22Rv1 (cell line): ENCODE measurements at regions not wholly inside any gene's neighbourhood (a gene's known extent, or its start where the extent isn't known, plus 50 kb on each side); places are given as distances from the start of the nearest gene placed in this dataset.

ENCODE experiments used
- H3K27ac ChIP-seq: fragments of 450-650 bp; 2 replicates; pipeline ENCODE4 v1.5.1; 2017
- ZFX ChIP-seq: fragments of 450-650 bp; IDR thresholded peaks from 2 replicates; pipeline ENCODE4 v1.6.1; 2017; ENCODE audit warnings: antibody characterized with exemption, borderline replicate concordance
- TF ChIP-seq, protein P1 (sequence below): fragments of 450-650 bp; IDR thresholded peaks from 2 replicates; pipeline ENCODE4 v1.5.1; 2017; ENCODE audit warnings: mild to moderate bottlenecking

DNA sequence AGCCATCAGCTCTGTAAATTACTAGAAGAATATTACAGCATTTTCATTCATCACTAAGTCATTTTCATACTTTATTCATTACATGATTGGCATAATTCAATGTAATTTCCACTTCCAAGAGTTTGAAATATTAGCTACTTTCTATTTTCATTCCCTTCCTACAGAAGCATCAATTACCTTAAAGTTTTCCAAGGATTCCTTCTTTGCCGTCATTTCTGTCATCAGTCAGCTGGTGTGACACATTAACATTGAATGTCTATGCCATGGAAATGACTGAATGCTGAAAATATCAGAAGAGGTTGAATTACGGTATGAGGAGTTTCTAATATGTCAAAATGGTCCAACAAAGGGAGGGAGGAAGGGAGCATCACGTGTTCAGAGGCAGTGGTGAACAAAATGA is 718.2 kb upstream of the GRM7 start:
- TF ChIP-seq ZFX, result no peak
- TF ChIP-seq, protein P1, sequence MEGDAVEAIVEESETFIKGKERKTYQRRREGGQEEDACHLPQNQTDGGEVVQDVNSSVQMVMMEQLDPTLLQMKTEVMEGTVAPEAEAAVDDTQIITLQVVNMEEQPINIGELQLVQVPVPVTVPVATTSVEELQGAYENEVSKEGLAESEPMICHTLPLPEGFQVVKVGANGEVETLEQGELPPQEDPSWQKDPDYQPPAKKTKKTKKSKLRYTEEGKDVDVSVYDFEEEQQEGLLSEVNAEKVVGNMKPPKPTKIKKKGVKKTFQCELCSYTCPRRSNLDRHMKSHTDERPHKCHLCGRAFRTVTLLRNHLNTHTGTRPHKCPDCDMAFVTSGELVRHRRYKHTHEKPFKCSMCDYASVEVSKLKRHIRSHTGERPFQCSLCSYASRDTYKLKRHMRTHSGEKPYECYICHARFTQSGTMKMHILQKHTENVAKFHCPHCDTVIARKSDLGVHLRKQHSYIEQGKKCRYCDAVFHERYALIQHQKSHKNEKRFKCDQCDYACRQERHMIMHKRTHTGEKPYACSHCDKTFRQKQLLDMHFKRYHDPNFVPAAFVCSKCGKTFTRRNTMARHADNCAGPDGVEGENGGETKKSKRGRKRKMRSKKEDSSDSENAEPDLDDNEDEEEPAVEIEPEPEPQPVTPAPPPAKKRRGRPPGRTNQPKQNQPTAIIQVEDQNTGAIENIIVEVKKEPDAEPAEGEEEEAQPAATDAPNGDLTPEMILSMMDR, result no peak
- no peak overlapping the region for H3K27ac ChIP-seq

DNA sequence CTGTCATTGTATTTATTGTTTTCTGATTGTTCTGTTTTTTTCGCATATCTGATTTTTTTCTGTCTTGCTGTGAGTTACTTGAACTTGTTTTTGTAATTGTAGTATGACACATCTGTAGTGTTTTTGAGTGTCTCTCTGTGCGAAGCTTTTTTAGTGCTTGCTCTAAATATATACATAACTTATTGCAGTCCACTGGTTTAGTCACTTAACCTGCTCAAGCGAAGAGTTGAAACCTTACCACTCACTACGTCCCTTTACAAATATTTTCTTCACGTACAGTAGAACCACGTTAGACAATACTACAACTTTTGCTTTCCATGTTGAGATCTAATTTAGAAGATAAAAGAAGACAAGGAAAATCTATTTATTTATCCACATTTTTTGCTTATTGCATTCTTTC is 713.0 kb upstream of the GRM7 start:
- TF ChIP-seq, protein P1, result no peak
- TF ChIP-seq ZFX, result no peak
- no peak overlapping the region for H3K27ac ChIP-seq

DNA sequence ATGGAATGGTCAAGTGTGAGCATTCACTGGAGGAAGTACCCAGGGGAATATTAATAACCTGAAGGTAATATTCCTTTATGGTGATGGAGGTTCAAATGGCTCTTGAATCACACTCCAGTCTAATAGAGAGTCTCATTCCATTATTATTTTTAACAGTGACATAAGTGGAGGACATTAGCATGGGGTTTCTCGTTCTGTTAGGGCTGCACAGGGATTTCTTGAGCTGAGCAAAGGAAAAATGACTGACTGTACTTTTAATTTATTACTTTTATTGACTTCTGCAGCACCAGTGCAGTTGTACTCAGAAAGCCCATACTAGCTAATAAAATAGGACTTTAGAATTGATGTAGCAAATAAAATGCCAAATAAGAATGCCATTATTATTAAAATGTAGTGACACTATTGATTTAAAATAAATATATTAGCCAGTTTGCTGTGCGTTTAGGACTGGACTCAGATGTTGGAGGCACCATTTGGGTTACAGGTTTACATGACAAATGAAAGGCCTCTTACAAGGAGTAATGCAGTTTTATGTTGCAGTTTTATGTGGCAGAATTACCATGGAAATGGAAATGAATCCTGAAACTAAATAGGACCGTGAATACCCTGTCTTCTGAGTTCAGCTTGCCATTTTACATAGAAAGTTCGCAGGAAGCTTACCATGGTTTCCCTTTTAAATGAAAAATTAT is 705.1 kb upstream of the GRM7 start:
- no peak for TF ChIP-seq ZFX
- TF ChIP-seq, protein P1, result no peak

DNA sequence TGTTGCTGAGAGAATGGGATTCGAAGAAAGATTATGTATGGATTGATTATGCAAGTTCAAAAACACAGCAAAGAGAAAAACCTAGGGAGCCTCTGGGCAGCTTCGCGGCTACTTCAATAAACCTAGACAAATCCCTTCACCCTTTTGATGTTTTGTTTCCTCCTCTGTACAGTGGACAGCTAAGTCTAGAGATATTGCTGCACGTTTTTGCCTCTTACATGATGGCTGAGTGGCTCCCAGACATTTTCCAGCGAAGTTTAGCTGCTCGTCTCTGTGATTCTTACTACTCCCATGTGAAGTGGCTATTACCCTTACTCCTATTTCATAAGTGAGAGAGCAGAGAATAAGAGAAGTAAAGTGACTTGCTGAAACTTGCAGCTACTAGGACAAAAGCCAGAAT is 695.0 kb upstream of the GRM7 start:
- no peak overlapping the region for H3K27ac ChIP-seq
- TF ChIP-seq ZFX, result no peak
- TF ChIP-seq, protein P1, result no peak

More for the DNA sequence above, 705.1 kb upstream of the GRM7 start:
- no peak overlapping the region for H3K27ac ChIP-seq

DNA sequence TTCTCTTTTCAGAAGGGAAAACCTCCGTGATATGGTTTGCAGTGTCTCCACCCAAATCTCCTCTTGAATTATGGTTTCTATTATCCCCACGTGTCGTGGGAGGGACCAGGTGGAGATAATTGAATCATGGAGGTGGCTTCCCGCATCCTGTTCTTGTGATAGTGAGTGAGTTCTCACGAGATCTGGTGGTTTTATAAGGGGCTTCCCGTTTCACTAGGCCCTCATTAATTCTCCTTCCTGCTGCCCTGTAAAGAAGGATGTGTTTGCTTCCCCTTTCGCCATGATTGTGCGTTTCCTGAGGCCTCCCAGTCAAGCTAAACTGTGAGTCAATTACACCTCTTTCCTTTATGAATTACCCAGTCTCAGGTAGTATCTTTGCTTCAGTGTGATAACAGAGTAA is 692.7 kb upstream of the GRM7 start:
- no peak overlapping the region for H3K27ac ChIP-seq
- no peak for TF ChIP-seq ZFX

DNA sequence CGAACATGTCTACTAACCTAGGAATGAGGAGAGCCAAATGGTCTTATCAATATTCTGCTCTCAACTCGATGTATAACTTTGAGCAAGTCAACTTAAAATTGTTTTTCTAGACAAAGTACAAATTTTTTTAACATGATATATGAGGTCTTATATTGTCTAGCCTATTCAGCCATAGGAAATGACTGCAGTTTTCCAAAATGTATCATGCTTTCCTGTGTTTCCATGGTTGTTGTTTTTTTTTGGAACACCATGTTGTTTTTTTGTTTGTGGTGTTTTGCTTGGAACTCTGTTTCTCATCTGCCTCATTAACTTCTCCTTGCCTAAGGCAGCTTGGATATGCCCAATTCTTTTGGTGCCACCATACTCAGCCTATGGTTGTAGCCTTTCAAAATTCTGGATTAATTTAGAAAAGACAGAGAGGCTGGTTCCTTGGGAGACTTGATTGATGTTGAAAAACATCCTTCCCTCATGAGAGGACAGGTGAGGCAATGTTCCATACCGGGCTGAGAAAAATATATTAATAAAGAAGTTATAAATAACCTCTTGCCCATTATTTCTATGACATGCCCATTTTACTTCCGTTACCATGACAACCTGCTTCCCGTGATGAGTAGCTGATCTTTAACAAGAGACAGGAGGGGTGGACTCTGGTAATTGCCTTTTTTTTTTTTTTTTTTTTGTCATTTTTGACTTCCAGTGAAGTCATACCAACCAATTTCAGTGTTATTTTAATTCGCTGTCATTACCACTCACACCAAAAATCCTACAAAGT is 687.9 kb upstream of the GRM7 start:
- no peak for TF ChIP-seq ZFX
- TF ChIP-seq, protein P1, result no peak
- H3K27ac ChIP-seq, result no peak overlapping the region

DNA sequence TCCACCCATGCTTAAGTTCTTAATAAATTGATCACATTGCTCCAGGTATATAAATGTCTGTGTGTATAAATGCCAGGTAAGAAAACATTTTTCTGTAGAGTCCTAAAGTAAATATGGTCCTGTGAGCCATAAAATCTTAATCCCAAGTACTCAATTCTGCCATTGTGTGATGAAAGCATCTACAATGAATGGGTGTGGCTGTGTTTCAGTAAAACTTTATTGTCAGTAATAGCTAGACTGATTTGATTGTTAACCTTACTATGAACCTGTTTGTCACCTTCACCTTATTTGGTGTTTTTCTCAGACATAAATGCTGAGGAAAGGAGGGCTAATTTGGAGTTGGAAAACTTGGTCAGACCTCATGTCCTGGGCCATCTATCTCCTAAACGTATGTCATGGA is 683.5 kb upstream of the GRM7 start:
- no peak overlapping the region for H3K27ac ChIP-seq
- TF ChIP-seq, protein P1, result no peak
- TF ChIP-seq ZFX, result no peak

DNA sequence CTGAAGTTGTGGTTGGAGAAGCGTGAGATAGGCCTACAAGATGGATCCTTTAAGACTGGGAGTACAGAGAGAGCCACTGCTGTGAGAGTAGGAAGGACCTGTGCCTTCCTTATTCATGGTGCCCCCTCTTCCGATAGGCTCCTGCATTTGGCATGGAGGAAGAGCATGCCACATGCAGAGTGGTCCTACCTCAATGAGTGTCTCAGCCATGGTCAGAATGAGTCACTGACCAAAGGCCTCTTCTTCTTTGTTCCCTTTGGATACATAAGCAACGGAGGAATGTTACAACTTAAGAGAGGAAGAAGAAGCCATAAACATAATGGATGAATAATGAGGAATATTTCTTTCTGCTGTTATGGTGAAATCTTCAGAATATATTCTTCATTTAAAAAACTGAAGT is 681.2 kb upstream of the GRM7 start:
- no peak overlapping the region for H3K27ac ChIP-seq
- TF ChIP-seq, protein P1, result no peak
- TF ChIP-seq ZFX, result no peak
